ENCODE measurements at regions not wholly inside any gene's neighbourhood (a gene's known extent, or its start where the extent isn't known, plus 50 kb on each side); places are given as distances from the start of the nearest gene placed in this dataset.

DNA sequence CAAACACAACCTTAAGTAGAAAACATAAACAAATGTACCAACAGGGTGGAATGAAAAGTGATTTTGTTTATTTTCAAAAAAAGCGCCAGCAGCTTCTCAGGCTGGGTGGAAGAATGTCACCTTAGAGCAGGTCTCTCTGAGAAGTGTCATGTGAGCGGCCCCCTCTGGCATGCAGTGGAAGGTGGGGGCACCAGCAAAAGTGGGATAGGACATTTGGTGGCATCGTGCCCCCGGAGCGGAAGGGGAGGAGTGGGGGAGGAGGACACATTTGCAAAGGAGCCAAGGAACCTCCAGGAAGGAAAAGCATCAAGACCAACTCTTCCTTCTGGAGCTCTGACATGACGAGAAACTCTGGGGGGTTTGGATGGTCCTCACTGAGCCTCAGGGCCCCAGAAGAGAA lies 635.3 kb downstream of the UQCRFS1 start:
- TF ChIP-seq ATF7 (IDR thresholded peaks at IDR 0.05; ENCODE audit: low read depth) (no peak), ZNF274 (IDR thresholded peaks at IDR 0.05; ENCODE audit: insufficient read depth, insufficient read length) (no peak), SREBF2 (IDR thresholded peaks at IDR 0.05; ENCODE audit: low read length) (no peak)
